HG03432 (cell line): ENCODE measurements at regions not wholly inside any gene's neighbourhood (a gene's known extent, or its start where the extent isn't known, plus 50 kb on each side); places are given as distances from the start of the nearest gene placed in this dataset.
"Not testable (repeated sequence)": the region's sequence is repeated elsewhere in the genome, so short reads cannot be mapped to it uniquely, and the experiment has no call there.

Source experiments
- ATAC-seq: cut with Tn5 transposase; IDR thresholded peaks from one replicate; pipeline ENCODE4 v1.9.1; 2021; ENCODE audit warnings: mild to moderate bottlenecking, moderate library complexity; ENCODE audit not compliant: unreplicated experiment

- ATAC-seq: no peak
Measured at GRCh38 chr11:29095821-29096220, 921.0 kb downstream of the KCNA4 start.

GRCh38 chr11:29093416-29094120, 923.3 kb downstream of the KCNA4 start:
- no peak for ATAC-seq

- ATAC-seq: no peak
Measured at GRCh38 chr11:29087200-29087812, 929.5 kb downstream of the KCNA4 start.

- ATAC-seq: no peak
Measured at GRCh38 chr11:29075726-29076125, 941.1 kb downstream of the KCNA4 start.

- ATAC-seq: no peak
Measured at GRCh38 chr11:29063630-29064361, 953.0 kb downstream of the KCNA4 start.

GRCh38 chr11:29061452-29061851, 953.3 kb downstream of the METTL15 start:
- no peak for ATAC-seq

GRCh38 chr11:29056487-29056886, 948.3 kb downstream of the METTL15 start:
- ATAC-seq: not testable (repeated sequence)

GRCh38 chr11:29051935-29052334, 943.7 kb downstream of the METTL15 start:
- ATAC-seq: peak; percentile 56

GRCh38 chr11:29050962-29051361, 942.8 kb downstream of the METTL15 start:
- not testable (repeated sequence) for ATAC-seq

GRCh38 chr11:29040489-29040888, 932.3 kb downstream of the METTL15 start:
- no peak for ATAC-seq

- no peak for ATAC-seq
Measured at GRCh38 chr11:29032384-29033149, 924.4 kb downstream of the METTL15 start.

- ATAC-seq: no peak
Measured at GRCh38 chr11:29029452-29029851, 921.3 kb downstream of the METTL15 start.

GRCh38 chr11:29027436-29027835, 919.2 kb downstream of the METTL15 start:
- ATAC-seq: no peak

- no peak for ATAC-seq
Measured at GRCh38 chr11:29026286-29026685, 918.1 kb downstream of the METTL15 start.

- no peak for ATAC-seq
Measured at GRCh38 chr11:29025001-29025400, 916.8 kb downstream of the METTL15 start.

- ATAC-seq: no peak
Measured at GRCh38 chr11:29024386-29024785, 916.2 kb downstream of the METTL15 start.

- ATAC-seq: no peak
Measured at GRCh38 chr11:29023761-29024160, 915.6 kb downstream of the METTL15 start.

GRCh38 chr11:29022676-29023075, 914.5 kb downstream of the METTL15 start:
- no peak for ATAC-seq

- no peak for ATAC-seq
Measured at GRCh38 chr11:29019960-29020683, 911.9 kb downstream of the METTL15 start.

GRCh38 chr11:29018631-29019030, 910.4 kb downstream of the METTL15 start:
- ATAC-seq: no peak

- ATAC-seq: no peak
Measured at GRCh38 chr11:29017941-29018340, 909.8 kb downstream of the METTL15 start.
